ENCODE measurements at regions not wholly inside any gene's neighbourhood (a gene's known extent, or its start where the extent isn't known, plus 50 kb on each side); places are given as distances from the start of the nearest gene placed in this dataset.
"Not testable (repeated sequence)": the region's sequence is repeated elsewhere in the genome, so short reads cannot be mapped to it uniquely, and the experiment has no call there.

GRCh38 chr1:189158155-189158554 is 1319.5 kb downstream of the BRINP3 start:
- no peak for DNase-seq

- DNase-seq = no peak
These were observed 1301.8 kb downstream of the BRINP3 start for GRCh38 chr1:189175889-189176288.

GRCh38 chr1:189180057-189180456 is 1297.6 kb downstream of the BRINP3 start:
- DNase-seq = no peak

GRCh38 chr1:189185097-189185496 is 1292.6 kb downstream of the BRINP3 start:
- DNase-seq = no peak

- no peak for DNase-seq
These were observed 1284.7 kb downstream of the BRINP3 start for GRCh38 chr1:189192741-189193520.

DNA sequence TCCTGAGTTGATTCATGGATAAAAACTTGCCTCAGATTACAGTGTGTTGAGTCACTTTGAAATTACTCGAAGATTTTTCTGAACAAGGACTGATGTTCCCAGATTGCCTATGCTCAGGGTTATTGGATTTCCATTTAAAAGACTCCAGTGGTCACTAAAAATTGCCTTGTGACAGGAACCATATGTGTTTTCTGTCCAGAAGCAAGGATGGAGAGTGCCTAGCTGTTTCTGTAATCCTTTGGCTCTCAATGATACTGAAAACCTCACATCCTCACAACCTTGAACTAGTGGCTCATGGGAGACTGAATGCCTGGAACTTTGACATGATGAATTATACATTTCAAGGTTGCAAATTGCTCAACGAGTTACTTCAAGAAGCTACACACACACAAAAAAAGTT is 1271.8 kb downstream of the BRINP3 start:
- DNase-seq = no peak

DNA sequence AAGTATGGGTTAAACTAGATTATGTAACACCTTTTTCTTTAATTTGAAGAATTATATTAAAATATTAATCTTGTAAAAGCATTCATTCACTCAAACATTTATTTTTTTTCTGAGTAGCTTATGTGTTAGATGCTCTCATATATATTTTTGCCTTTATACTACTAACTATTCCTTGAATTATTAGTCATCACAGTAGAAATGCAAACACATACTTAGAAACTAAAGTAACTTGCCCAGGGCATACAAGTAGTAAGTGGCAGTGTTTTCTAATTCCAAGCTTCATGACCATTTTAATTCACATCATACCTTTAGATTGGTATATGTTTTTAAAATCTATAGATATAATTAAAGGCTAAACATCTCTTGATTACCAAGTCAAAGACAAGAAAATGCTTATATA is 1271.0 kb downstream of the BRINP3 start:
- DNase-seq = no peak

- DNase-seq = no peak
These were observed 1265.9 kb downstream of the BRINP3 start for GRCh38 chr1:189211742-189212141.

- DNase-seq = no peak
These were observed 1265.1 kb downstream of the BRINP3 start for GRCh38 chr1:189212606-189213005.

GRCh38 chr1:189216886-189217285 is 1260.8 kb downstream of the BRINP3 start:
- DNase-seq = no peak

DNA sequence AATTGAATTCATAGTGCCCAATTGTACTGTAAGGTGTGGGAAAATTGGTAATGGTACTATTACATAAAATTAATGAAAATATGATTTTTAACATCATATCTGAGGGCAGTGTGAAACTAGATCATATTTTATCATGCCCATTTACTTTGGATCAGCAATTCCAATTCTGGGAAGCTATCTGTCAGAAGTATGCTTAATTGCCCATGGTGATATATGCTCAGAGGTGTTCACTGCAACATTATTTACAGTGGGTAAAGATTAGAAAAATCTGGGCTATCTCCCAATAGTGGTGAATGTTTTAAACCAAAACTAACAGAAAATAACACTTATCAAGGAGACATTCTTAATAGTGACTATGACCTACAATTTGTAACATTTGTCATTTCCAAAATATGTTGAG is 1260.0 kb downstream of the BRINP3 start:
- no peak for DNase-seq

DNA sequence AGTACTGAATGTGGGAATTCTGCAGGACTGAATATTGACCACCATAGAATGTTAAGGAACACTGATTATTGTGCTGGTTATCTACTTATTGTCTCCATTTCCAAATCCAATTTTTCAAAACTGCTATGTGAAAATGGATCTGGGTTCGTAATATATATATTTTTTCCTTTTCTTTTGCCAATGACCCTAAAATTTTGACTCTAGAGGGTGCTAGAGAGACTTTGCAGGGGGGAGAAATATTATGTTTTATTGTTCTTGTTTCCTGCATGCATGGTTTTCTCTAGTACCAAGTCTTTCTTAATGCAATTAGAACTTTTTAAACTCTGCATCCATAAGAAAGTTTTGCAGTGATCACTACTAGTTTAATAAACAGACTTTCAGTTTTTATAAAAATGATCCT is 1256.9 kb downstream of the BRINP3 start:
- DNase-seq = no peak

- not testable (repeated sequence) for DNase-seq
These were observed 1251.9 kb downstream of the BRINP3 start for GRCh38 chr1:189225794-189226145.

- DNase-seq = no peak
These were observed 1250.9 kb downstream of the BRINP3 start for GRCh38 chr1:189226779-189227178.

- DNase-seq = no peak
These were observed 1240.7 kb downstream of the BRINP3 start for GRCh38 chr1:189237008-189237407.

GRCh38 chr1:189253601-189254350 is 1223.9 kb downstream of the BRINP3 start:
- DNase-seq = no peak

- not testable (repeated sequence) for DNase-seq
These were observed 1216.5 kb downstream of the BRINP3 start for GRCh38 chr1:189261128-189261527.

GRCh38 chr1:189269011-189269410 is 1208.7 kb downstream of the BRINP3 start:
- DNase-seq = no peak

GRCh38 chr1:189274267-189274666 is 1203.4 kb downstream of the BRINP3 start:
- DNase-seq = no peak

DNA sequence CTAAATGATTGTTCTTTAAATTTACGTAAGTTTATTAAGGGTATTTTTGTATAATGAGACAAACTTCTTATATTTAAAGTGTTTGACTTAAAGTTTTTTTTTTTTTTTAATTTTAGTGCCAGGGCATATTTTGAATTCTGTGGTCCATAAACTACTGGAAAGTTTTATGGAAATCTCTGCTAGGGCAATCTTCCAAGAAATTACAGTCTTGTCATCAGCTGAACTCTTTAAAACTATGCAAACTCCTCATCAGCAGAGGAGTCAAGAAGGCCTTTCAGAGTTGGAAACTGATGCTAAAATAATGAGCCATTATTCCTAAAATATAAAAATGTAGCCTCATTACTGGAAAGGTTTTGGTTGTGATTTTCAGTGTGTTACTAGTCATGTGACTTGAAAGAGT is 1201.9 kb downstream of the BRINP3 start:
- DNase-seq = no peak

DNA sequence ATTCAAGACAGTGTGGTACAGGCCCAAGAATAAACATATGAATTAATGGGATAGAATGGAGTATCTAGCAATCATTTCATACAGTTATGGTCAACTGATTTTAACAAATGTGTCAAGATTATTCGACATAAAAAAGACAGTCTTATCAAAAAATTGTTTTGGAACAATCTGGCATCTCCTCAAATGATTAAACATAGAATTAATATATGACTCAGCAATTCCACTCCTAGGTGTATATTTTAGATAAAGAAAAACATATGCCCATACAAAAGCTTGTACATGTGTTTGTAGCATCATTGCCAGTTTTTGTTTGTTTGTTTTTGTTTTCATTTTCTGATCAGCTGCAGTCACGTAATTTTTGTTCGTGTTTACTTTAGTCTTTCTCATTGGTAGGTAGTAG is 1188.3 kb downstream of the BRINP3 start:
- no peak for DNase-seq

DNA sequence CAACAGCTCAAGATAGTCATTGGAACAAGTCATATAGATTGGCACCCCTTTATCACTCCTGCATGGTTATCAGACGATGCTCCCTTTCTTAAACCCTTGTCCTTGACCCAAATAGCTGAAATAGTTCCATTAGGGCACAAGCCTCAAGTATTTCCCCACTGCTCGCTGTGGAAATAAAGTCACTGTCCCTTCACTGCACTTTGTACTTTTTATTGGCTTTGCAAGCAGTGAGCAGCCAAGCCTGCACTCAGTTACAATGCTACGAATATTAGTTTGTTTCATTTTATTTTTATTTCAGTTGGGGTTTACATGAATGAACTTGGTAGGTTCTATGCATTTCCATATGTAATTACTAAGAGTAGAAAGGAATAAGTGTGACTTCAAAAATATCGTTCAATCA is 1176.4 kb downstream of the BRINP3 start:
- DNase-seq = no peak

GRCh38 chr1:189305279-189305678 is 1172.4 kb downstream of the BRINP3 start:
- DNase-seq = no peak

DNA sequence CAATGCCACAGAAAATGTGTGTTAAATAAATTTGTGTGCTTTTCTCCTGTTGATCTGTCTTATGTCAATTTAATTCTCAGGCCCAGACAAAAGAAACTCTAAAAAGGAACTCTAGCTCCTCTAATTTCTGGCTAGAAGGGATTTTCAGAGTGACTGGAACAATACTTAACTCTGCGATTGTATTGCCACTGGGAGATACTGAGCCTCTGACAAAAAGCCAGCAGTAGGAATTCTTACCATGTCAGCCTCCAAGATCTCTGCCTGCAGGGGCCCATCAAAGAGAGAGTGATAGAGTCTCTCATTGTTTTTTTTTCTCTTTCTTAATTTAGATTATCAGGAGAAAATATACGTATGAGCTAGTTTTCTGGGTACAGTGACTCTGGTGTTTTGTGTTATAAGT is 1165.7 kb downstream of the BRINP3 start:
- DNase-seq = no peak

GRCh38 chr1:189312499-189312898 is 1165.2 kb downstream of the BRINP3 start:
- DNase-seq = no peak

Data from stimulated activated CD4-positive, alpha-beta T cell treated with anti-CD3 and anti-CD28 coated beads, Interleukin-15, amount 100 ng/mL, for 24 hours (primary cell).